ENCODE measurements at regions not wholly inside any gene's neighbourhood (a gene's known extent, or its start where the extent isn't known, plus 50 kb on each side); places are given as distances from the start of the nearest gene placed in this dataset.

DNA sequence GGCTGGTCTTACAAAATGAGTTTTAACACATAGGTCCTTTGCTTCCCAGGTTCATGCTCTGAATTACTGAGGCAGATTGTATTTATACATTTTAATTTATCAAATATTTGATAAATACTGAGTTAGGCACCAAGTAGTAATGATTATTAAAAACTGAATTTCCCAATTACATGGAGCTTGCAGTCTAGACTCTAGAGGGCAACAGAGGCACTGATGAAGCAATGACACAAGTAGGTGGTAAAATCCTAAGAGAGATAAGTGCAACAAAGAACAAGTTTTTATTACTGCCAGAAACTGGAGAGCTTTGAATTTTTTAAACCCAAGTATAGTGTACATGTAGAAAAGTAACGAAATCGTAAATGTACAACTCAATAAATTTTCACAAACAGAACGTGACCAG is 406.2 kb upstream of the RARB start:
- Mint-ChIP-seq H3K4me1 (no peaks in the 10 kb centered on the region), H3K27ac (no peak overlapping the region), H3K27me3 (no peaks in the 10 kb centered on the region), H3K36me3 (ENCODE audit: low read depth) (no peaks in the 10 kb centered on the region), H3K4me3 (no peak overlapping the region), H3K9me3 (peaks cover 3% of the 10 kb centered on the region)
- ATAC-seq (replicated peaks), result no peak

DNA sequence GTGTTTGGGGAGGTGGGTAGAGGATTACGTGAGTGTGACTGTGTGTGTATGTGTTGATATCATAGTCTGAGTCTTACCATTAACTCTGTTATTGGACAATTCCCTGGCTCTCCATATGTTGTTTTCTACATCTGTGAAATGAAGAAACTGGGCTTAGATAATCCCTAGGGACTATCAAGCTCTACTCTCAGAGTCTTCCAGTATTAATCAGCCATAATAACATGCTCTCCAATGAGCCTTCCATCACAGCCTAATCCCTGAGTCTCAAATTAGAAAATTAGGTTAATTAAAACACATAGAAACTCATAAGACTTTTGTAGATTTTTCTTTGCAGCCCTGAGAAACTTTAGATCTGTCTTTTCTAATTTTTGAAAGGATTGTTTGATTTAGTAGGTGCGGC is 404.2 kb upstream of the RARB start:
- Mint-ChIP-seq H3K27me3 (no peaks in the 10 kb centered on the region), H3K4me1 (no peaks in the 10 kb centered on the region), H3K4me3 (no peak overlapping the region), H3K27ac (no peak overlapping the region), H3K36me3 (ENCODE audit: low read depth) (no peaks in the 10 kb centered on the region), H3K9me3 (peaks cover 3% of the 10 kb centered on the region)
- ATAC-seq (replicated peaks), result no peak

DNA sequence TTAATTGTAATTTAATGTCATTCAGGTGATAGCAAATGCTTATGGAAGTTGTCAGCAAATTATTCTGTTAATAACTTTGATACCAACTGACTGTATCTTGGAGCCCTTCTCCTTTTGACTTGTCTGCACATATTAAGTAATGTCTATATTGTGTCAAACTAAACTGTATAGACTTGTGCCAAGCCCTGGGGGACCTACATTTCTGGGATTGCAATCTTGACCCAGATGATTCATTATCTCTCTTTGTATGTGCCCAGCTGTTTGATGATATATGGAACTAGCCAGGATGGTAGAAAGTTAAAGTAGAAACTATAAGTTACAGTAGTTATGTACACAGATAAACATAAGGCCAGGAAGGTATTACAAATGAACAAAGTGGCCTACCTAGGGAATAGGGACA is 402.8 kb upstream of the RARB start:
- Mint-ChIP-seq H3K27me3 (no peaks in the 10 kb centered on the region), H3K9me3 (peaks cover 7% of the 10 kb centered on the region), H3K4me1 (no peaks in the 10 kb centered on the region), H3K4me3 (no peak overlapping the region), H3K27ac (no peak overlapping the region), H3K36me3 (ENCODE audit: low read depth) (no peaks in the 10 kb centered on the region)
- no peak for ATAC-seq (replicated peaks)

DNA sequence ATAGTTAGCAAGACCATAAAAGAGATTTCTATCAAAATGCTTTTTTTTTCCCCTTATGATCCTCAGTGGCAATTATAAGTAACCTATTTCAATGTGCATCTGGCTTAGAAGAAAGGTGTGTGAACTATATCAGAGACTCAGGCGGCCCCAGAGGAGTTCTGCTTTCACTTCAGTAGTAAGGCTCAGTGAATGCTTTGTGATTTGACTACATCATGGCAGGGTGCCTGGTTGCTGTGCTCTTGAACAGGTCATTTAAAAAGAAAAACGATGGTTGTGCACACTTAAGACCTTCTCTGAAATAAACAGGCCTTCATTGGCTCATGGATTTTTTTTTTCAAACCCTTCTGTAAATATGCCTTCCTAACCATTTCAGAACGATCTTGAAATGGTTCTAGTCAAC is 400.4 kb upstream of the RARB start:
- no peaks in the 10 kb centered on the region for H3K27me3 Mint-ChIP-seq
- H3K9me3 Mint-ChIP-seq, result peaks cover 7% of the 10 kb centered on the region
- no peaks in the 10 kb centered on the region for H3K4me1 Mint-ChIP-seq
- H3K36me3 Mint-ChIP-seq (ENCODE audit: low read depth), result no peaks in the 10 kb centered on the region
- H3K4me3 Mint-ChIP-seq, result no peak overlapping the region
- ATAC-seq (replicated peaks), result no peak
- no peak overlapping the region for H3K27ac Mint-ChIP-seq

DNA sequence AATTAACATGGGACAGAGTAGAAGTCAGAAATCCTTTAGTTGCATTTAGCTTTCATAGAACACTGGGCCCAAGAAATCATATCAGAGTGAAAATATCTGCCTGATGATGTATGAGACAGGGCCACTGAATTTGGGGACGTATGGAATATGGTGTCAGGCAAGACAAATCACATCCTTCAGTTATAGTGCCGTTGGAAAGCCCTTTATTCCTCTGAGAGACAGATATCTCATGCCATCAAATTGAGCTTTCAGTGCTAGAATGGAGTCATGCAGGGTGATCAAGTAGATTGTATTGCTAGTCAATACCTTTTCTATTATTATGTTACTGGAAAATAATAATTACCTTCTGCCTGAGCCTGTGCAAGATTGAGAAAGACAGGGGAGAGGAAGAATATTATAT is 398.2 kb upstream of the RARB start:
- H3K27ac Mint-ChIP-seq, result no peak overlapping the region
- no peak for ATAC-seq (replicated peaks)

DNA sequence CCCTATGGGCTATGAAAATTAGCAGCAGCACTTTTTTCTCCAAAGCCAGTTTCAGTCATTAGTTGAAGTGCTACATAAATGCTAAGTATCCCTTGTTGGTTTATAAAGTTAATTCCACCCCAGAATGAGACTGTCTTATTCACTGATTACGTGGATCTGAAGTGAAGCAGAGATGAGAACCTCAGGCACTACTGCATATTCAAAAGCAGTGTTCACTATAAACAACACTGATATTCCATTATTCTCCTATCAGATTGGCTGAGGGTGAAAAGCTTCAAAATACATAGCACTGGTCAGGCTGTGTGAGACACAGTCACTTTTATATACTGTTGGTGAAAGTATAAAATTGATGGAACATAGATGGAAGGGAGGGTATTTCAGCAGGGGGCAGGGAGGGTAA is 395.7 kb upstream of the RARB start:
- no peaks in the 10 kb centered on the region for H3K27me3 Mint-ChIP-seq
- H3K4me3 Mint-ChIP-seq, result no peak overlapping the region
- H3K27ac Mint-ChIP-seq, result no peak overlapping the region

More for the DNA sequence above, 398.2 kb upstream of the RARB start:
- H3K4me1 Mint-ChIP-seq, result no peaks in the 10 kb centered on the region
- no peaks in the 10 kb centered on the region for H3K27me3 Mint-ChIP-seq
- H3K36me3 Mint-ChIP-seq (ENCODE audit: low read depth), result no peaks in the 10 kb centered on the region
- H3K4me3 Mint-ChIP-seq, result no peak overlapping the region
- peaks cover 9% of the 10 kb centered on the region for H3K9me3 Mint-ChIP-seq

DNA sequence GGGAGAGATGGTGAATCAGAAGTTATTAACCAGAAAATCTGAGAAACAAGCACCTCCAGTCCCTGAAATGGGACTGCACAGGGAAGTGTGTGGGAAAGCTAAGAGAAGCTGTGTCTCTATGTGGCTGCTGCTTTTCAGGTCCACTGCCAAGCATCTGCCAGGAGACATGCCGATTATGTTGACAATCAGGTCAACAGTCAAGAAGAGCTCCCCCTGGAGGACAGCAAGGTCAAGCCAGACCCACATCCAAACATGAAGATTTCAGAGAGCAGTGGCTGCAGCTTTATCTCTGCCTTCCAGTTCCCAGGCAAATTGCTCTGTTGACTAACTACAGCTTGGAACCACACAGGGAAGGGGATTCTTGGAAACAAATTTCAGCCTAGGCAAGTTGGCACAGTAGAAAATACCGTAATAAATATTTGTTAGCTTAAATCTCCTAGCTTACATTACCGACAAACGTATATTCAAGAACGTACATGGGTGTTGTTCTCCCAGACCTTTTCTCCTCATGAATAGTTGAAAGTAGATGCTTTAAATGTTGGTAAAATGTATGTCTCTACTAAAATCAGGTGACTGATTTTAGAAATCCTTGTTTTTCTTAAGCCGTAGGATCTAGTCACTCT is 394.5 kb upstream of the RARB start:
- H3K36me3 Mint-ChIP-seq (ENCODE audit: low read depth), result no peaks in the 10 kb centered on the region
- H3K27me3 Mint-ChIP-seq, result no peaks in the 10 kb centered on the region
- H3K9me3 Mint-ChIP-seq, result peaks cover 7% of the 10 kb centered on the region
- H3K27ac Mint-ChIP-seq, result no peak overlapping the region
- ATAC-seq (replicated peaks), result peak; percentile 31
- H3K4me3 Mint-ChIP-seq, result no peak overlapping the region
- H3K4me1 Mint-ChIP-seq, result no peaks in the 10 kb centered on the region

More for the DNA sequence above, 395.7 kb upstream of the RARB start:
- Mint-ChIP-seq H3K9me3 (peaks cover 7% of the 10 kb centered on the region), H3K4me1 (no peaks in the 10 kb centered on the region), H3K36me3 (ENCODE audit: low read depth) (no peaks in the 10 kb centered on the region)
- ATAC-seq (replicated peaks), result no peak

DNA sequence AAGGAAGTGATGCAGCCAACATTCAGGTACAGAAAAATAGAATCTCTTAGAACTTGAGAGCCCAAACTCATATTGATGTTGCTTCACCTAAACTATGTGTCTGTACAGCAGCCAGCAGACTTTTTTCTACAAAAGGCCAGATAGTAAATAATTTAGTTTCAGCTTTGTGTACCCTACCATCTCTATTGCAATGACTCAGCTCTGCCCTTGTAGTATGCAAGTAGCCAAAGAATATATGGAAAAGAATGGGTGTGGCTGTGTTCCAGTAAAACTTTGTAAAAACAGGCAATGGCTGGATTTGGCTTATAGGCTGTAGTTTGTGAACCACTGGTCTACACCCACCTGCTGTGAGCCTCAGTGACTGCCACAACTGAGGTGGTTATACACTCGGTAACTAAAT is 392.5 kb upstream of the RARB start:
- H3K9me3 Mint-ChIP-seq, result peaks cover 7% of the 10 kb centered on the region
- no peaks in the 10 kb centered on the region for H3K36me3 Mint-ChIP-seq (ENCODE audit: low read depth)
- no peak for ATAC-seq (replicated peaks)
- no peak overlapping the region for H3K27ac Mint-ChIP-seq
- H3K27me3 Mint-ChIP-seq, result no peaks in the 10 kb centered on the region
- no peak overlapping the region for H3K4me3 Mint-ChIP-seq
- H3K4me1 Mint-ChIP-seq, result no peaks in the 10 kb centered on the region

DNA sequence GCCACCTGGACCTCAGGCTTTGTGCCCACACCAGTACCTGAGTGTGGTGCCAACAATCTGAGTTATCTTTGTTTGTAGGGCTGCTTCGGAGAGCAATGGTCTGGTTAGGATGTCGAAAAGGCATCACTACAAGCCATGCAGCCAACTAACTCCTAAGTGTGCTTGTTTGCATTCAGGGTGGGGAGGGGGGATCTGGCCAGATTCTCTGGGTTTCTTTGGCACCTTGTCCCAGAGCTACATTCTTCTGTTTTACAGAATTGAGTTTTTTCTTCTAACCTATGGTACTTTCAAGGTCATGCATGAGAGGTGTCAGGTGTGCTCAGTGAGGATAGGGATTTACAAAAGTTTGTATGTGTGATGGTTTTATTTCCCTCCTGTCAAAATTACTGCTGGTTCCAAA is 391.4 kb upstream of the RARB start:
- no peaks in the 10 kb centered on the region for H3K36me3 Mint-ChIP-seq (ENCODE audit: low read depth)
- H3K27ac Mint-ChIP-seq, result no peak overlapping the region
- H3K4me1 Mint-ChIP-seq, result no peaks in the 10 kb centered on the region
- ATAC-seq (replicated peaks), result no peak
- H3K9me3 Mint-ChIP-seq, result peaks cover 7% of the 10 kb centered on the region
- H3K4me3 Mint-ChIP-seq, result no peak overlapping the region
- no peaks in the 10 kb centered on the region for H3K27me3 Mint-ChIP-seq

DNA sequence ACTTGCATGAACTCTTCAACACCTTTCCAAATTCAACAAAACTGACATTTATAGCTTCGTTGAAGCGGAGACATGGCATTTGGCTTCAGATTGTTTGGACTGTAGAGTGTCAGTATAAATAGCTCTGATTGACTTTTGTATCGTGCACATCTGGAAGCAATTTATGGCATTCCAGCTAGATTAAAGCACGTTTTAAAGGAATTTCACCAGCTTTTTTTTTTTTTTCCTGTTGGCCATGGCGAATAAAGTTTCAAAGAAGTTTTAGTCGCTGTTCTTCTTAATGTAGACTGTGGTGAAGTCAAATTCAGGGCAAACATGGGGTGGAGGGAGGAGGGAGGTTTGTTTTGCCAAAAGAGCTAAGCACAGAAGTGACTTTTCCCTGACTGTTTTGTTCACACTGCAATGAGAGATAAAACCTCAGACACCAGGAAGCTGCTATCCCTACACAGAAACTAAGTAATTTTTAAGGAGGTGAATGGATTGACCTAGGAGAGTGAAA is 391.0 kb upstream of the RARB start:
- Mint-ChIP-seq H3K36me3 (ENCODE audit: low read depth) (no peaks in the 10 kb centered on the region), H3K27ac (no peak overlapping the region)
- no peak for ATAC-seq (replicated peaks)

DNA sequence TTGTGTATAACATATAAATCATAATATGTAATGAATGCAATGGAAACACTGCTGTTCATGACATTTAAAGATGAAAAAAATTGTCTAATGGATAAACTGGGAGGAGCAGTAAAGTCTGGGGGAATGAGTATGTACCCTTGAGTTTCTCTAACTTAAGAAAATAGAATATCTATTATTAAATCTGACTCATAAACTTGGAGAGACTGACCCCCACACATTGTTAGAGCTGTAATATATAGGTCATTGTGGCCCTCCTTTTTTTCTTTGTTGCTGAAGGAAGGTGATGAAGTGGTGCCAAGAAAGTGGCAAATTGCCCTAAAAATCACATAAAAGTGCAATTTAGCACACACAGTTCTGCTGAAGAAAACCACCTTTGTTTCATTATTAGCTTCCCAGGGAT is 389.8 kb upstream of the RARB start:
- no peak for ATAC-seq (replicated peaks)
- H3K36me3 Mint-ChIP-seq (ENCODE audit: low read depth), result no peaks in the 10 kb centered on the region
- H3K4me1 Mint-ChIP-seq, result no peaks in the 10 kb centered on the region
- peaks cover 7% of the 10 kb centered on the region for H3K9me3 Mint-ChIP-seq
- no peaks in the 10 kb centered on the region for H3K27me3 Mint-ChIP-seq
- no peak overlapping the region for H3K27ac Mint-ChIP-seq
- no peak overlapping the region for H3K4me3 Mint-ChIP-seq

More for the DNA sequence above, 391.0 kb upstream of the RARB start:
- peaks cover 7% of the 10 kb centered on the region for H3K9me3 Mint-ChIP-seq
- no peaks in the 10 kb centered on the region for H3K4me1 Mint-ChIP-seq
- H3K4me3 Mint-ChIP-seq, result no peak overlapping the region
- H3K27me3 Mint-ChIP-seq, result no peaks in the 10 kb centered on the region

DNA sequence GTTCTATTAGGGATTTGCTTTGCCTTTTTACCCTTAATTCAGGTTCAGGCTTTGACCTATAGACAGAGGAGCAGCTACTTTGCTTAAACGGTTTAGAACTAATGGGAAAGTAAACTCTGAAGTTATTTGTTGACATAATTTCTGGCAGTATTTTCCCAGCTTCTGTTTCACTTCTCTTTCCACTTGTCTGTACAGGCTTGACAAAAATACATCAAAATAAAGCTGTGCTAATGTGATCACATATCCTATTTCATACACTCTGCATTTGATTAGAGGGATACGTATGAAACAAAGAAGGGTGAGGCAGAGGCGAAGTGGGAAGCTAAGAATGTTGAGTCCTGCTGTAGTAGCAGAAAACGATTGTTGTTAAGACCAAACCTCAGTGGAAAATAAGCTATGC is 389.1 kb upstream of the RARB start:
- no peaks in the 10 kb centered on the region for H3K27me3 Mint-ChIP-seq
- H3K4me1 Mint-ChIP-seq, result no peaks in the 10 kb centered on the region
- ATAC-seq (replicated peaks), result no peak
- no peak overlapping the region for H3K4me3 Mint-ChIP-seq
- no peaks in the 10 kb centered on the region for H3K36me3 Mint-ChIP-seq (ENCODE audit: low read depth)
- peaks cover 7% of the 10 kb centered on the region for H3K9me3 Mint-ChIP-seq
- no peak overlapping the region for H3K27ac Mint-ChIP-seq

DNA sequence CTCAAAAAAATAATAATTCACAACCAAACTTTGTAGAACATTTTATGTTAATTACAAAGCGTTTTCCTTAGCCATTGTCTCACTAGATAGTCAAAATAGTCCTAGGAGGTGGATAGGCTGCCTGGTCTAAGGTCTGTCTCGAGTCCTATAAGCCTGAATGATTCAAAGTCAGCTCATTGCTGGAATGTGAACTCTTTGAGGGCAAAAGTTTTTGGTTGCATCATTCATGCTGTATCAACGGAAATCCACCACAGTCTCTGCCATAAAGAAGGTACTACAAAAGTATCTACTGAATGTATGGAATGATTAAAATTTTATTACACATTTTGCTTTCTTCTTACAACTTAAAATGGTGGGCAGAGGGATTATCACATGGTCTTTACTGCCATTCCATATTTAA is 387.3 kb upstream of the RARB start:
- ATAC-seq (replicated peaks), result no peak
- Mint-ChIP-seq H3K36me3 (ENCODE audit: low read depth) (no peaks in the 10 kb centered on the region), H3K9me3 (peaks cover 4% of the 10 kb centered on the region), H3K4me3 (no peak overlapping the region), H3K27me3 (no peaks in the 10 kb centered on the region), H3K4me1 (no peaks in the 10 kb centered on the region), H3K27ac (no peak overlapping the region)

DNA sequence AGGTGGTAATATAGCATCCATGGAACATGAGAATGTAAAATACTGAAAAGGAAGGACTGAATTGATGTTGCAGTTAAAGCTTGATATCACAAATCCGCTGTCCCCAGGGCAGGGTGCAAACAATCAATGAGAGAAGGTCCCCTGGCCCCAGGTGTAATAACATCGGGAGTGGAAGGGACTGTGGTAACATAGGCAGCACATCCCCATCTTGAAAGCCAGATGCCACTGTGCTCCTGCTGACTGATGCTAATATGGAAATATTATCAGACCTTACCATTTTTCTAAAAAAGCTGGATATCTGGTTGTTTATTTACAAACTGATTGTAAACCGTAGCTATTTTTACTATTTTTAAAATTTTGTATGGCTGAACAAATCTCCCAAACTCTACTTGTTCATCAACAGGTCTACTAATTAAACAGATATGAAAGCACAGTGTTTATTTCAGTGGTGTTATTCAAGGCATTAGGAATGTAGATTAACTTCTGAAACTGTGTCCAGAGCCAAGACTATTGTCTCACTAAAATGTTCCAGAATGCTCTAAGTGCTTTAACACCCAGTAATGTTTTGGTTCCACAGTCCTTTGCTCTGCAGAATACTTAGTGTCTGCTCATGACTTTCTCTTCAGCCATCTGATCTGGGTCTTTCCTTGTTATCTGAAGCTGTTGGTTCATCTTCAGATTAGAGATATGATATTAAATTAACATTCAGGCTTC is 386.0 kb upstream of the RARB start:
- H3K27ac Mint-ChIP-seq, result no peak overlapping the region
- ATAC-seq (replicated peaks), result no peak
- peaks cover 4% of the 10 kb centered on the region for H3K9me3 Mint-ChIP-seq
- H3K36me3 Mint-ChIP-seq (ENCODE audit: low read depth), result no peaks in the 10 kb centered on the region
- H3K4me3 Mint-ChIP-seq, result no peak overlapping the region
- H3K27me3 Mint-ChIP-seq, result no peaks in the 10 kb centered on the region
- no peaks in the 10 kb centered on the region for H3K4me1 Mint-ChIP-seq

DNA sequence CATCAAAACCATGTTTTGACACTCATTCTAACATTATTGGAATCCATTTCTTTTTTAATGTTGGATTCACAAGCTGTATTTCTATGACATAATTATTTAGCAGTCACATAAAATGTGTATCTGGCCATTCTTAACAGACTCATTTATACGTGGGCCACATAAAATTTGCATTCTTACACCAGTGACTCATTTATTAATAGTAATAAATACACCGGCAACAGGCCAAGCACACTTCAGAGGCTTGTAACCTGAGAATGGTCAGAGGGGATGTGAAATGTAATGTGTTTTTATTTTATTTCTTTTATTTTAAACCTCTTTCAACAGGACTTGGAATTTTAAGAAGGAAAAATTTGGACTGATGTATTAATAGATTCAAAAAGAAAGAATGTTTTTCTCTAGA is 384.9 kb upstream of the RARB start:
- H3K27me3 Mint-ChIP-seq, result no peaks in the 10 kb centered on the region
- H3K36me3 Mint-ChIP-seq (ENCODE audit: low read depth), result no peaks in the 10 kb centered on the region
- no peak for ATAC-seq (replicated peaks)
- no peaks in the 10 kb centered on the region for H3K4me1 Mint-ChIP-seq
- H3K9me3 Mint-ChIP-seq, result peaks cover 4% of the 10 kb centered on the region
- H3K27ac Mint-ChIP-seq, result no peak overlapping the region
- H3K4me3 Mint-ChIP-seq, result no peak overlapping the region

Data from activated T-helper 17 cell treated with anti-CD3 and anti-CD28 coated beads, Interleukin-2, amount 50 U/mL, for 72 hours (primary cell).